ENCODE measurements at regions not wholly inside any gene's neighbourhood (a gene's known extent, or its start where the extent isn't known, plus 50 kb on each side); places are given as distances from the start of the nearest gene placed in this dataset.
A peak's percentile ranks its signal among the peaks of the same experiment; 100 is the strongest.
"Not testable (repeated sequence)": the region's sequence is repeated elsewhere in the genome, so short reads cannot be mapped to it uniquely, and the experiment has no call there.

- ChIA-PET CTCF (interaction anchor here (0.6 to 1.1 kb wide), 2 partner anchors 9 to 39 kb away, joined by 3 to 4 read pairs; no protein-coding TSS in a partner anchor), POLR2A (no interaction called here)
- intact Hi-C loops (cut with micrococcal nuclease), result no loop called here
- Mint-ChIP-seq H3K4me1 (ENCODE audit: low read depth) (no peaks in the 10 kb centered on the region), H3K9me3 (no peaks in the 10 kb centered on the region), H3K27ac (no peak overlapping the region), H3K36me3 (no peaks in the 10 kb centered on the region), H3K27me3 (peaks cover 8% of the 10 kb centered on the region), H3K4me3 (no peak overlapping the region)
- no peak for DNase-seq
These were observed 119.1 kb upstream of the JCAD start for GRCh38 chr10:30178356-30178964.

GRCh38 chr10:30176776-30177533 is 117.6 kb upstream of the JCAD start:
- POLR2A ChIA-PET, result no interaction called here
- Mint-ChIP-seq H3K4me1 (ENCODE audit: low read depth) (no peaks in the 10 kb centered on the region), H3K4me3 (no peak overlapping the region), H3K27me3 (peaks cover 8% of the 10 kb centered on the region), H3K27ac (no peak overlapping the region), H3K9me3 (no peaks in the 10 kb centered on the region), H3K36me3 (no peaks in the 10 kb centered on the region)
- intact Hi-C loops (cut with micrococcal nuclease), result no loop called here
- CTCF ChIA-PET, result no interaction called here
- no peak for DNase-seq

DNA sequence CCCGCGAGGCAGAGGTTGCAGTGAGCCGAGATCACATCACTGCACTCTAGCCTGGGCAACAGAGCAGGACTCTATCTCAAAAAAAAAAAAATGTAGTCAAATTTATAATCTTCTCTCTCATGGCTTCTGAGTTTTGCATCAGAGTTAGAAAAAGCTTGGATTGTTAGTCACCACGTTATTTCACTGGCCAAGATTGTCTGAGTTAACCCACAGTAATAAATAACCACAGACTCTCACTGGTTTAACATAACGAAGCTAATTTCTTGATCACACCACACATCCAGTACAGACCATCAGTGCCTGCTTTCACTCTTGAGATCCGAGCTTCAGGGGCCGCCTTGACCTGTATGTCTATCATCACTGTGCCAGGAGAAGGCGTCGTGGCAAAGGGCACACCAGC is 116.8 kb upstream of the JCAD start:
- Mint-ChIP-seq H3K27me3 (peaks cover 8% of the 10 kb centered on the region), H3K4me1 (ENCODE audit: low read depth) (no peaks in the 10 kb centered on the region), H3K36me3 (no peaks in the 10 kb centered on the region), H3K4me3 (no peak overlapping the region), H3K9me3 (no peaks in the 10 kb centered on the region), H3K27ac (no peak overlapping the region)
- CTCF ChIA-PET, result no interaction called here
- intact Hi-C loops (cut with micrococcal nuclease), result no loop called here
- POLR2A ChIA-PET, result no interaction called here
- DNase-seq, result no peak

DNA sequence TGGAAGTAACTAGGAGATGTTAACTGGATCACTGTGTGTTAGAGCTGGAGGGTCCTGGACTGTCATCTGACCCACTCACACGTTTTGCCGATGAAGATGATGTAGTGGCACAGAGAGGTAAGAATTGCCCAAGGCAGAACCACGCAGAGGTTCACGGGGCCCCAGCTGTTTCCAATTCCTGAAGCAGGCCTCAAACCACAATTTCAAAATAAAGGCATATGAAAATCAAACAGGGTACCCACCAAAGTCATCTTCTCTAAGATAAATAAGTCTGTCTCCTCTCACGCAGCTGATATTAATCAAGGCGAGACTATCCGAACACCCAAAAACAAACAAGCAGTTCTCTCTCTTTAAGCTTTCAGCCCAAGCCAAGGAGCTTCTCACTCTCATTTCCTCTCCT is 113.3 kb upstream of the JCAD start:
- no peak for DNase-seq
- Mint-ChIP-seq H3K9me3 (no peaks in the 10 kb centered on the region), H3K4me3 (no peak overlapping the region), H3K27me3 (peaks cover 16% of the 10 kb centered on the region), H3K4me1 (ENCODE audit: low read depth) (no peaks in the 10 kb centered on the region), H3K27ac (no peak overlapping the region), H3K36me3 (no peaks in the 10 kb centered on the region)
- POLR2A ChIA-PET, result no interaction called here
- intact Hi-C loops (cut with micrococcal nuclease), result no loop called here
- CTCF ChIA-PET, result interaction anchor here (1.0 kb wide), 1 partner anchor 174 kb away, joined by 3 read pairs; no protein-coding TSS in a partner anchor

- CTCF ChIA-PET, result no interaction called here
- intact Hi-C loops (cut with micrococcal nuclease), result no loop called here
- Mint-ChIP-seq H3K27ac (no peak overlapping the region), H3K4me1 (ENCODE audit: low read depth) (no peaks in the 10 kb centered on the region), H3K9me3 (no peaks in the 10 kb centered on the region), H3K36me3 (no peaks in the 10 kb centered on the region), H3K4me3 (no peak overlapping the region), H3K27me3 (peaks cover 19% of the 10 kb centered on the region)
- DNase-seq, result no peak
- POLR2A ChIA-PET, result no interaction called here
These were observed 112.7 kb upstream of the JCAD start for GRCh38 chr10:30172091-30172490.

GRCh38 chr10:30171601-30172000 is 112.2 kb upstream of the JCAD start:
- Mint-ChIP-seq H3K27me3 (peaks cover 17% of the 10 kb centered on the region), H3K9me3 (no peaks in the 10 kb centered on the region), H3K4me3 (no peak overlapping the region), H3K4me1 (ENCODE audit: low read depth) (no peaks in the 10 kb centered on the region), H3K27ac (no peak overlapping the region), H3K36me3 (no peaks in the 10 kb centered on the region)
- intact Hi-C loops (cut with micrococcal nuclease), result no loop called here
- DNase-seq, result no peak
- POLR2A ChIA-PET, result no interaction called here
- CTCF ChIA-PET, result no interaction called here

- Mint-ChIP-seq H3K4me1 (ENCODE audit: low read depth) (no peaks in the 10 kb centered on the region), H3K4me3 (no peak overlapping the region), H3K27ac (no peak overlapping the region), H3K36me3 (no peaks in the 10 kb centered on the region), H3K27me3 (peaks cover 15% of the 10 kb centered on the region), H3K9me3 (no peaks in the 10 kb centered on the region)
- DNase-seq, result no peak
- intact Hi-C loops (cut with micrococcal nuclease), result no loop called here
- POLR2A ChIA-PET, result no interaction called here
- CTCF ChIA-PET, result no interaction called here
These were observed 111.4 kb upstream of the JCAD start for GRCh38 chr10:30170814-30171213.

- CTCF ChIA-PET, result no interaction called here
- Mint-ChIP-seq H3K27ac (no peak overlapping the region), H3K9me3 (no peaks in the 10 kb centered on the region), H3K36me3 (no peaks in the 10 kb centered on the region), H3K27me3 (peaks cover 19% of the 10 kb centered on the region), H3K4me3 (no peak overlapping the region), H3K4me1 (ENCODE audit: low read depth) (no peaks in the 10 kb centered on the region)
- intact Hi-C loops (cut with micrococcal nuclease), result no loop called here
- no peak for DNase-seq
- POLR2A ChIA-PET, result no interaction called here
These were observed 110.8 kb upstream of the JCAD start for GRCh38 chr10:30170146-30170545.

- Mint-ChIP-seq H3K9me3 (no peaks in the 10 kb centered on the region), H3K4me3 (no peak overlapping the region), H3K36me3 (no peaks in the 10 kb centered on the region), H3K27me3 (peaks cover 20% of the 10 kb centered on the region), H3K27ac (no peak overlapping the region), H3K4me1 (ENCODE audit: low read depth) (no peaks in the 10 kb centered on the region)
- ChIA-PET POLR2A (no interaction called here), CTCF (no interaction called here)
- no peak for DNase-seq
- intact Hi-C loops (cut with micrococcal nuclease), result no loop called here
These were observed 110.0 kb upstream of the JCAD start for GRCh38 chr10:30169342-30169741.

DNA sequence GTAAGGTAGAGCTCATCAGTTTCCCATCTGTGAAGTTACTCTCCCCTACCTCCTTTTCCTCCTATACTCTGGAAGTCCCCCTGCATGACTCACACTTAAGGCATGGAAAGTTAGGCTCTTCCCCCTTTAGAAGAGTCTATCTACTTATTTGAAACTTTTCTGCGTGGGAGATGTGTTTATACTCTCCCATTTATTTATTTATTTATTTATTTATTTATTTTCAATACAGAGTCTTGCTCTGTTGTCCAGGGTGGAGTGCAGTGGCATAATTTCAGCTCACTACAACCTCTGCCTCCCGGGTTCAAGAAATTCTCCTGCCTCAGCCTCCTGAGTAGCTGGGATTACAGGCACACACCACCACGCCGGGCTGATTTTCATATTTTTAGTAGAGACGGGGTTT is 107.5 kb upstream of the JCAD start:
- Mint-ChIP-seq H3K4me3 (no peak overlapping the region), H3K27me3 (peaks cover 28% of the 10 kb centered on the region), H3K36me3 (no peaks in the 10 kb centered on the region), H3K4me1 (ENCODE audit: low read depth) (peaks cover 3% of the 10 kb centered on the region), H3K27ac (no peak overlapping the region), H3K9me3 (no peaks in the 10 kb centered on the region)
- no peak for DNase-seq
- POLR2A ChIA-PET, result no interaction called here
- CTCF ChIA-PET, result no interaction called here
- intact Hi-C loops (cut with micrococcal nuclease), result no loop called here

DNA sequence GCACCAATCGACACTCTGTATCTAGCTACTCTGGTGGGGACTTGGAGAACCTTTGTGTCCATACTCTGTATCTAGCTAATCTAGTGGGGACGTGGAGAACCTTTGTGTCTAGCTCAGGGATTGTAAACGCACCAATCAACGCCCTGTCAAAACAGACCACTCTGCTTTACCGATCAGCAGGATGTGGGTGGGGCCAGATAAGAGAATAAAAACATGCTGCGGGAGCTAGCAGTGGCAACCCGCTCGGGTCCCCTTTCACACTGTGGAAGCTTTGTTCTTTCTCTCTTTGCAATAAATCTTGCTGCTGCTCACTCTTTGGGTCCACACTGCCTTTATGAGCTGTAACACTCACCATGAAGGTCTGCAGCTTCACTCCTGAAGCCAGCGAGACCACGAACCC is 104.0 kb upstream of the JCAD start:
- H3K36me3 Mint-ChIP-seq; H3K4me1 Mint-ChIP-seq (ENCODE audit: low read depth); H3K27ac Mint-ChIP-seq; H3K9me3 Mint-ChIP-seq; intact Hi-C loops (cut with micrococcal nuclease); DNase-seq; CTCF ChIA-PET; POLR2A ChIA-PET: not testable (repeated sequence)
- Mint-ChIP-seq H3K27me3 (peaks cover 35% of the 10 kb centered on the region), H3K4me3 (peak overlapping the region; percentile 45)

GRCh38 chr10:30162796-30163195 is 103.4 kb upstream of the JCAD start:
- peaks cover 32% of the 10 kb centered on the region for H3K27me3 Mint-ChIP-seq
- H3K4me3 Mint-ChIP-seq; H3K36me3 Mint-ChIP-seq; H3K9me3 Mint-ChIP-seq; intact Hi-C loops (cut with micrococcal nuclease); H3K27ac Mint-ChIP-seq; POLR2A ChIA-PET; CTCF ChIA-PET; DNase-seq; H3K4me1 Mint-ChIP-seq (ENCODE audit: low read depth): not testable (repeated sequence)

DNA sequence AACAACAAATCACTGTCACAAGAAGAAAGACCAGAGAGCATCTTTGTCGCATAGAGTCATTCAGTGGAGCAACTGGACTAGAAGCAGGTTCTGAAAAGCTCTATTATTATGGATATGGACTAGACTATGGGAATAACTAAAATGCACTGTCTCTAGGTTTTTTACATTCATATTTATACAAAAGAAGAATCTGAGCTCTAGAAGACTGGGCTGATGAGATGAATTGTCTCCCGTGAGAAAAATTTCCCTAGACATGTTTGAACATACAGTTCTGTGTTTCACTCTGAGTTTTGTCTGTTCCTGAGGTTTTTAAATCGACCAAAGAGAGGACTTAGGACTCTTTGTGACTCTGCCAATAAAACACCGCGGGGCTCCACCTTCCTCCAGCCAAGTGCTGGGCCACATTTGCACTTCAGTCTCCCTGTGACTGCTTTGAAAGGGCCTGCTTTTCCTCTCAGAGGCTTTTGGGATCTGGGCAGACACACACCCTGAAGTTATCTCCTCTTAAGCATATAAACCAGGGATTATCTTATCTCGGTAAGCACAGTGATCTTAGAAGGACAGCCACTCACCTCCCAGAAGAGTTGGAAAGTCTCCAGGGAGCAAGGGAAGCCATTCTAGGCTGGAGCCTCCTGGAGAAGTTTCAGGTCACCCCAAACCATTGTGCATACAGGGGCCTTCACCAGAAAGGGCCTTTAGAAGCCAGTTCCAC is 101.0 kb upstream of the JCAD start:
- Mint-ChIP-seq H3K4me3 (no peak overlapping the region), H3K27ac (no peak overlapping the region), H3K4me1 (ENCODE audit: low read depth) (peaks cover 3% of the 10 kb centered on the region), H3K36me3 (no peaks in the 10 kb centered on the region), H3K9me3 (peaks cover 2% of the 10 kb centered on the region), H3K27me3 (peaks cover 23% of the 10 kb centered on the region)
- POLR2A ChIA-PET, result no interaction called here
- no peak for DNase-seq
- CTCF ChIA-PET, result no interaction called here
- intact Hi-C loops (cut with micrococcal nuclease), result no loop called here
